SU-DHL-6 (cell line): ENCODE measurements at regions not wholly inside any gene's neighbourhood (a gene's known extent, or its start where the extent isn't known, plus 50 kb on each side); places are given as distances from the start of the nearest gene placed in this dataset.
"Not testable (repeated sequence)": the region's sequence is repeated elsewhere in the genome, so short reads cannot be mapped to it uniquely, and the experiment has no call there.

Experiments
- H2AFZ ChIP-seq: fragments of 200-600 bp; sonication (generic); 2 replicates; pipeline ENCODE4 v1.6.1; 2014; ENCODE audit warnings: low read depth, mild to moderate bottlenecking, moderate library complexity, mixed read lengths, antibody characterized with exemption, low read length; ENCODE audit not compliant: severe bottlenecking
- H3F3A ChIP-seq: fragments of 200-600 bp; shearing (Covaris generic); 2 replicates; pipeline ENCODE4 v1.6.0; 2016; ENCODE audit warnings: antibody characterized with exemption, mild to moderate bottlenecking; ENCODE audit not compliant: insufficient read depth
- H3K27ac ChIP-seq: fragments of 200-600 bp; sonication (generic); 2 replicates; pipeline ENCODE4 v1.5.1; 2016; ENCODE audit warnings: low read depth, mild to moderate bottlenecking, low read length, moderate library complexity, mixed read lengths
- H3K27me3 ChIP-seq: fragments of 200-600 bp; sonication (generic), shearing (Covaris generic); 2 replicates; pipeline ENCODE4 v1.6.0; 2014; ENCODE audit warnings: mild to moderate bottlenecking, low read length
- H3K36me3 ChIP-seq: fragments of 200-600 bp; sonication (generic); 2 replicates; pipeline ENCODE4 v1.6.1; 2014; ENCODE audit warnings: mild to moderate bottlenecking, low read length, mixed read lengths
- H3K4me2 ChIP-seq: fragments of 300-600, 200-600 bp; shearing (Covaris generic), sonication (generic); 2 replicates; pipeline ENCODE4 v1.6.0; 2014; ENCODE audit warnings: low read length, low read depth, mild to moderate bottlenecking; ENCODE audit not compliant: poor library complexity, severe bottlenecking
- H3K4me3 ChIP-seq: fragments of 200-600 bp; sonication (generic); 2 replicates; pipeline ENCODE4 v1.5.1; 2014; ENCODE audit warnings: antibody characterized with exemption, low read length, mild to moderate bottlenecking, mixed read lengths; ENCODE audit not compliant: insufficient read depth, poor library complexity, severe bottlenecking
- H3K79me2 ChIP-seq: fragments of 200-600 bp; sonication (generic); 2 replicates; pipeline ENCODE4 v1.6.1; 2014; ENCODE audit warnings: mild to moderate bottlenecking, low read length, moderate library complexity; ENCODE audit not compliant: insufficient read depth
- H3K9ac ChIP-seq: fragments of 200-600 bp; sonication (generic); 2 replicates; pipeline ENCODE4 v1.7.0; 2014; ENCODE audit warnings: mild to moderate bottlenecking, low read length
- H3K9me2 ChIP-seq: fragments of 200-600 bp; sonication (generic); replicated peaks from 2 replicates; pipeline ENCODE4 v1.6.1; 2014; ENCODE audit warnings: low read length; ENCODE audit not compliant: insufficient read depth
- H3K9me3 ChIP-seq: fragments of 200-600 bp; sonication (generic); 2 replicates; pipeline ENCODE4 v1.6.1; 2014; ENCODE audit warnings: low read length, mixed read lengths; ENCODE audit not compliant: insufficient read depth
- H4K20me1 ChIP-seq: fragments of 200-600 bp; sonication (generic); 2 replicates; pipeline ENCODE4 v1.6.1; 2014; ENCODE audit warnings: low read depth, mild to moderate bottlenecking, antibody characterized with exemption, low read length, moderate library complexity, mixed read lengths
- EZH2phosphoT487 ChIP-seq: fragments of 200-600 bp; sonication (generic), shearing (Covaris generic); conservative IDR thresholded peaks from 2 replicates; pipeline ENCODE4 v1.6.1; 2018; ENCODE audit warnings: mild to moderate bottlenecking, antibody characterized with exemption, low read length, moderate library complexity, mixed read lengths
- TF ChIP-seq, protein P1 (sequence below): fragments of 200-600 bp; sonication (generic); IDR thresholded peaks from one replicate; pipeline ENCODE4 v1.5.1; 2017; ENCODE audit warnings: antibody characterized with exemption, mild to moderate bottlenecking, low read length, moderate library complexity; ENCODE audit not compliant: insufficient read depth, poor library complexity, severe bottlenecking

- H3K36me3 ChIP-seq = no peaks in the 10 kb centered on the region
- H2AFZ ChIP-seq = no peak overlapping the region
- H3K9ac ChIP-seq = no peak overlapping the region
- H3K4me2 ChIP-seq = no peak overlapping the region
- H4K20me1 ChIP-seq = no peaks in the 10 kb centered on the region
- H3F3A ChIP-seq = no peaks in the 10 kb centered on the region
- H3K9me3 ChIP-seq = no peaks in the 10 kb centered on the region
- no peaks in the 10 kb centered on the region for H3K9me2 ChIP-seq
- no peak overlapping the region for H3K4me3 ChIP-seq
- H3K79me2 ChIP-seq = no peaks in the 10 kb centered on the region
- H3K27me3 ChIP-seq = no peaks in the 10 kb centered on the region
- no peak overlapping the region for H3K27ac ChIP-seq
- TF ChIP-seq, protein P1, sequence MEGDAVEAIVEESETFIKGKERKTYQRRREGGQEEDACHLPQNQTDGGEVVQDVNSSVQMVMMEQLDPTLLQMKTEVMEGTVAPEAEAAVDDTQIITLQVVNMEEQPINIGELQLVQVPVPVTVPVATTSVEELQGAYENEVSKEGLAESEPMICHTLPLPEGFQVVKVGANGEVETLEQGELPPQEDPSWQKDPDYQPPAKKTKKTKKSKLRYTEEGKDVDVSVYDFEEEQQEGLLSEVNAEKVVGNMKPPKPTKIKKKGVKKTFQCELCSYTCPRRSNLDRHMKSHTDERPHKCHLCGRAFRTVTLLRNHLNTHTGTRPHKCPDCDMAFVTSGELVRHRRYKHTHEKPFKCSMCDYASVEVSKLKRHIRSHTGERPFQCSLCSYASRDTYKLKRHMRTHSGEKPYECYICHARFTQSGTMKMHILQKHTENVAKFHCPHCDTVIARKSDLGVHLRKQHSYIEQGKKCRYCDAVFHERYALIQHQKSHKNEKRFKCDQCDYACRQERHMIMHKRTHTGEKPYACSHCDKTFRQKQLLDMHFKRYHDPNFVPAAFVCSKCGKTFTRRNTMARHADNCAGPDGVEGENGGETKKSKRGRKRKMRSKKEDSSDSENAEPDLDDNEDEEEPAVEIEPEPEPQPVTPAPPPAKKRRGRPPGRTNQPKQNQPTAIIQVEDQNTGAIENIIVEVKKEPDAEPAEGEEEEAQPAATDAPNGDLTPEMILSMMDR = no peak
- no peak for TF ChIP-seq EZH2phosphoT487
Measured at GRCh38 chr20:17822039-17822438, 122.3 kb downstream of the BANF2 start.

DNA sequence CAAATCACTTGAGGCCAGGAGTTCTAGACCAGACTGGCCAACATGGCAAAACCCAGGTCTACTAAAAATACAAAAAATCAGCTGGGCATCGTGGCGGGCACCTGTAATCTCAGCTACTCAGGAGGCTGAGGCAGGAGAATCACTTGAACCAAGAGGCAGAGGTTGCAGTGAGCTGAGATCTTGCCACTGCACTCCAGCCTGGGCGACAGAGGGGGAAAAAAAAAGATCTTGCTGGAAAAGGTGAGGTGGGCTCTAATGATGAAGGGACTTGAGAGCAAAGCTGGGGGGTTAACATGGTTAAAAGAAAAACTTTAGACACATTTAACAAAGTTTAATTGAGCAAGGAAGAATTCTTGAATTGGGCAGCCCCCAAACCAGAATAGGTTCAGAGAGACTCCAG is 121.8 kb downstream of the BANF2 start:
- not testable (repeated sequence) for H3K9me2 ChIP-seq, H3K4me2 ChIP-seq, H3K27ac ChIP-seq, H3K36me3 ChIP-seq, H3K9ac ChIP-seq, H3K79me2 ChIP-seq, H3F3A ChIP-seq, H3K9me3 ChIP-seq, H3K4me3 ChIP-seq, H4K20me1 ChIP-seq, H3K27me3 ChIP-seq, H2AFZ ChIP-seq

DNA sequence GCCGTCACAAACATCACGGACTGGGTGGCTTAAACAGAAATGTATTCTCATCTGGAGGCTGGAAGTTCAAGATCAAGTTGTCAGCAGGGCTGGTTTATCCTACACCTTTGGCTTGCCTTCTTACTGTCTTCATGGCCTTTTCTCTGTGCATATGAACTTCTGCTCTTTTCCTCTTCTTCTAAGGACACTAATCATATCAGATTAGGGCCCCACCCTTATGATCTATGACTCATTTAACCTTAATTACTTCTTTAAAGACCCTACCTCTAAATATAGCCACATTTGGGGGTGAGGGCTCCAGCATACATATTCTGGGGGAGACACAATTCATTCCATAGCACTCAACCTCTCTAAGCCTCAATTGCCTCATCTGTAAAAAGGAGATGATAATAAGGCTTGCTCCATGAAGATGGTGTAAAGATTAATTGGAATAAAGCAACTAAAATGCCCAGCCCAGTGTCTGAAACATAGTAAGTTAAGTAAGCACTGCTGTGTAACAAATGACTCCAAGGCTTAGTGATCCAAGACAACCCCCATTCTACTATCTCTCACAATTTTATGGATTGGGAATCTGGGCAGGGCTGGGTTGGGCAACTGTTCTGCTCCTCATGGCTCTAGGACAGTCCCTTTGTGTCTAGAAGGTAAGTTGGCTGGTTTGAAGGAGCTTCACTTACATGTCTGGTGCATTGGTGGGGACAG is 119.8 kb downstream of the BANF2 start:
- TF ChIP-seq, protein P1 = no peak
- TF ChIP-seq EZH2phosphoT487 = no peak
- H3K36me3 ChIP-seq = no peaks in the 10 kb centered on the region

DNA sequence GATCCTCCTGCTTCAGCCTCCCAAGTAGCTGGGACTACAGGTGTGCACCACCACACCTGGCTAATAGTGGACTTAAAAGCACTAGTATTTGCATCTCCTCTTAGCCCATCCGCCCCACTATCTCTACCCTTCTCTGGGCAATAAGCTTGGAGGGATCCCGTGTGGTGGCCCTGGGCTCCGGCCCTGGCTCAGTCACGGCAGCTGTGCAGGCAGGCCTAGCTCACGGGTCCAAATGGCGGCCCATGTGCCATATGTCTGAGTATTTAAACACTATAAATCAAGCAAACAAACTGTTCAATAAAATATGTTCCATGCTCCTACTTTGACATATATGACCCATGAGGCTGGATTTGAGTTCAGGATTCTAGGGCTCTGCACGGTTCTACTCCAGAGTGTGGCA is 118.4 kb downstream of the BANF2 start:
- no peak overlapping the region for H3K27ac ChIP-seq
- H3K9ac ChIP-seq = no peak overlapping the region
- no peaks in the 10 kb centered on the region for H3K36me3 ChIP-seq
- no peaks in the 10 kb centered on the region for H3K9me2 ChIP-seq
- no peak overlapping the region for H3K4me3 ChIP-seq
- no peaks in the 10 kb centered on the region for H3K79me2 ChIP-seq
- no peaks in the 10 kb centered on the region for H3K9me3 ChIP-seq
- H3K27me3 ChIP-seq = no peaks in the 10 kb centered on the region
- no peak overlapping the region for H2AFZ ChIP-seq
- no peaks in the 10 kb centered on the region for H4K20me1 ChIP-seq
- no peak for TF ChIP-seq EZH2phosphoT487
- TF ChIP-seq, protein P1 = no peak
- H3F3A ChIP-seq = no peaks in the 10 kb centered on the region
- H3K4me2 ChIP-seq = no peak overlapping the region

More for the DNA sequence above, 119.8 kb downstream of the BANF2 start:
- Histone ChIP-seq H3K9me3 (no peaks in the 10 kb centered on the region), H3K79me2 (no peaks in the 10 kb centered on the region), H4K20me1 (no peaks in the 10 kb centered on the region), H3K27me3 (no peaks in the 10 kb centered on the region), H3K4me2 (no peak overlapping the region), H3F3A (no peaks in the 10 kb centered on the region), H3K9me2 (no peaks in the 10 kb centered on the region), H3K27ac (no peak overlapping the region), H3K9ac (no peak overlapping the region), H2AFZ (no peak overlapping the region), H3K4me3 (no peak overlapping the region)
